ENCODE measurements at regions not wholly inside any gene's neighbourhood (a gene's known extent, or its start where the extent isn't known, plus 50 kb on each side); places are given as distances from the start of the nearest gene placed in this dataset.
A peak's percentile ranks its signal among the peaks of the same experiment; 100 is the strongest.

DNA sequence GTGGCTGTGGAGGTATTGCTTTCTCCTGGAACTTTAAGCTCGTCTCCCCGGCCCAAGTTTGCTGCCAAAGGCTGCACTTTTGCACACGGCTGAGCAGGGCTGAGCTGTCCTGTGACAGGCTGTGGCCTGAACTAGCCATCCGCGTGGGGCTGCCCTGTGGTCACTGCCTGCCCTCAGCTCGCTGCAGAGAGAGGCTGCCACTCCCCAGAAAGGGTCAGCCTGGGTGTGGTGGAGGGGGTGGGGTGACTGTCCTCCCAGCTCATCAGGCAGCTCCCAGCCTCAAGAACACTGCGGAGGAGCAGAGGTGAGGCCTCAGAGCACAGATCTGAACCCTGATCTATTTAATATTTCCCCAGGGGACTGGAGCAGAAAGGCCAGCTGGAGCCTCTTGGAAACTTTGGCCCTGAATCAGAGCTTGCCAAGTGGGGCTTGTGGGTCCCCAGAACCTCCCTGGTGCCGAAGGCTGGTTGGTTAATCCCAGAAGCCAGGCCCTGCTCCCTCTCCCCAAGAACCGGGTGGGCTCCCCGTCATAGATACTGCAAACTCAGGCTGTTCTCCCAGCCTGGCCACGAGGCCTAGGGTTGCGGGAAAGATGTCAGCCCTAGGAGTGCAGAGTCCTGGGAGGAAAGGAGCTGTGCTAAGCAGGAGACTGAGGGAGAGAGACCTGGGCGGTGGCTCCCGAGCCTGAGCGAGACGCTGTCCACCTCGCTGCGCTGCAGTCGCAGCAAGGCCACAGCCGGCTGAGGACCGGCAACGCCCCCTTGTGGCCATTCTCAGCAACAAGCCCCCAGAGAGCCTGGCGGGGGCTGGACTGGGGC is 125.1 kb upstream of the IPO9 start:
- intact Hi-C loops (cut with micrococcal nuclease), result loop anchor here (2.0 kb wide), 3 partner anchors 143 to 173 kb away; no protein-coding TSS in a partner anchor
- TF ChIP-seq, protein P1, sequence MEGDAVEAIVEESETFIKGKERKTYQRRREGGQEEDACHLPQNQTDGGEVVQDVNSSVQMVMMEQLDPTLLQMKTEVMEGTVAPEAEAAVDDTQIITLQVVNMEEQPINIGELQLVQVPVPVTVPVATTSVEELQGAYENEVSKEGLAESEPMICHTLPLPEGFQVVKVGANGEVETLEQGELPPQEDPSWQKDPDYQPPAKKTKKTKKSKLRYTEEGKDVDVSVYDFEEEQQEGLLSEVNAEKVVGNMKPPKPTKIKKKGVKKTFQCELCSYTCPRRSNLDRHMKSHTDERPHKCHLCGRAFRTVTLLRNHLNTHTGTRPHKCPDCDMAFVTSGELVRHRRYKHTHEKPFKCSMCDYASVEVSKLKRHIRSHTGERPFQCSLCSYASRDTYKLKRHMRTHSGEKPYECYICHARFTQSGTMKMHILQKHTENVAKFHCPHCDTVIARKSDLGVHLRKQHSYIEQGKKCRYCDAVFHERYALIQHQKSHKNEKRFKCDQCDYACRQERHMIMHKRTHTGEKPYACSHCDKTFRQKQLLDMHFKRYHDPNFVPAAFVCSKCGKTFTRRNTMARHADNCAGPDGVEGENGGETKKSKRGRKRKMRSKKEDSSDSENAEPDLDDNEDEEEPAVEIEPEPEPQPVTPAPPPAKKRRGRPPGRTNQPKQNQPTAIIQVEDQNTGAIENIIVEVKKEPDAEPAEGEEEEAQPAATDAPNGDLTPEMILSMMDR (IDR thresholded peaks at IDR 0.05), result peak; percentile 97
- no peak overlapping the region for H3K4me2 ChIP-seq (replicated peaks; ENCODE audit: extremely low read depth, low read length, poor library complexity, severe bottlenecking)
- H3K79me2 ChIP-seq (ENCODE audit: insufficient read depth, low read length), result no peaks in the 10 kb centered on the region
- H3K9me3 Mint-ChIP-seq, result peaks cover 0 to 4% (median 0%) of the 10 kb centered on the region in 7 donors
- peaks cover 0 to 4% of the 10 kb centered on the region in 2 donors for H3K4me1 ChIP-seq (ENCODE audit: control insufficient read depth in 1 of 2, insufficient read depth in 2 of 2, low read length in 2 of 2)
- no peaks in the 10 kb centered on the region for H3K36me3 ChIP-seq (replicated peaks in 1 of 2; ENCODE audit: control insufficient read depth in 1 of 2, insufficient read depth in 2 of 2, low read length in 2 of 2)
- H3K27me3 Mint-ChIP-seq (ENCODE audit: low read depth in 3 of 3), result peaks cover 0 to 2% (median 0%) of the 10 kb centered on the region in 3 donors
- WGBS (ENCODE audit: insufficient coverage), result 36% methylated on average over 20 of the region's 23 CpGs
- DNase-seq, result peak; percentile 66 to 73 (median 71)
- H3K9me3 ChIP-seq (replicated peaks in 1 of 2; ENCODE audit: control insufficient read depth in 1 of 2, insufficient read depth in 1 of 2, low read length in 2 of 2), result no peaks in the 10 kb centered on the region
- no peak overlapping the region for H3K4me3 Mint-ChIP-seq
- H3K9ac ChIP-seq (ENCODE audit: insufficient read depth, low read length, poor library complexity, severe bottlenecking), result no peak overlapping the region
- H2AFZ ChIP-seq (ENCODE audit: insufficient read depth, low read depth, low read length, poor library complexity, severe bottlenecking), result peak overlapping the region; percentile 48
- H3K4me1 Mint-ChIP-seq, result peaks cover 10% of the 10 kb centered on the region
- H3K27me3 ChIP-seq (ENCODE audit: control insufficient read depth in 2 of 2, insufficient read depth in 2 of 2, low read length in 2 of 2), result no peaks in the 10 kb centered on the region
- H3K36me3 Mint-ChIP-seq, result no peaks in the 10 kb centered on the region
- H3K27ac ChIP-seq (ENCODE audit: low read depth in 1 of 2, low read length in 2 of 2), result no peak overlapping the region
- H3K27ac Mint-ChIP-seq, result peak overlapping the region in 1 of 7 donors; percentile 60
- H3K4me3 ChIP-seq (replicated peaks in 1 of 3; ENCODE audit: low read depth in 2 of 3, low read length in 3 of 3), result no peak overlapping the region
- H4K20me1 ChIP-seq (ENCODE audit: insufficient read depth, low read length), result no peaks in the 10 kb centered on the region

DNA sequence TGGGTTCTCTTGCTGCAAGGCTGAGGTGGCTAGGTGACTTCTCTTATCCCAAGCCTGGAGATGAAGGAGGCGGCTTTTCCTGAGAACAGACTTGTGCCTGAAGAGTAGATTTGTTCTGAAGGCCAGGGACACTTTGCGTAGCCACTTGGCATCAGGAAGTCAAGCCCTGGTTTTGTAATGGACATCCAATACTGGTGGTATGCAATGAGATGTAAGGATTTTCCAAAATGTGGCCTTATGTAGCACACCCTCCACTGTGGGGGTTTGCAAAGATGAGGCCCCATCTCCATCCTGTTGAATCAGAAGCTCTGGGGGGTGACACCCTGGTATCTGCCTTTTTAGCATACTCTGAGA is 124.5 kb upstream of the IPO9 start:
- Mint-ChIP-seq H3K4me1 (peaks cover 12% of the 10 kb centered on the region), H3K27me3 (ENCODE audit: low read depth in 3 of 3) (peaks cover 0 to 2% (median 0%) of the 10 kb centered on the region in 3 donors), H3K4me3 (no peak overlapping the region), H3K36me3 (no peaks in the 10 kb centered on the region), H3K9me3 (peaks cover 0 to 4% (median 0%) of the 10 kb centered on the region in 7 donors), H3K27ac (no peak overlapping the region)
- Histone ChIP-seq H4K20me1 (ENCODE audit: insufficient read depth, low read length) (no peaks in the 10 kb centered on the region), H3K9me3 (replicated peaks in 1 of 2; ENCODE audit: control insufficient read depth in 1 of 2, insufficient read depth in 1 of 2, low read length in 2 of 2) (no peaks in the 10 kb centered on the region), H3K4me1 (ENCODE audit: control insufficient read depth in 1 of 2, insufficient read depth in 2 of 2, low read length in 2 of 2) (peaks cover 0 to 4% of the 10 kb centered on the region in 2 donors), H3K9ac (ENCODE audit: insufficient read depth, low read length, poor library complexity, severe bottlenecking) (no peak overlapping the region), H3K27ac (ENCODE audit: low read depth in 1 of 2, low read length in 2 of 2) (no peak overlapping the region), H2AFZ (ENCODE audit: insufficient read depth, low read depth, low read length, poor library complexity, severe bottlenecking) (peak overlapping the region; percentile 48), H3K4me2 (replicated peaks; ENCODE audit: extremely low read depth, low read length, poor library complexity, severe bottlenecking) (no peak overlapping the region), H3K4me3 (replicated peaks in 1 of 3; ENCODE audit: low read depth in 2 of 3, low read length in 3 of 3) (no peak overlapping the region), H3K36me3 (replicated peaks in 1 of 2; ENCODE audit: control insufficient read depth in 1 of 2, insufficient read depth in 2 of 2, low read length in 2 of 2) (no peaks in the 10 kb centered on the region), H3K27me3 (ENCODE audit: control insufficient read depth in 2 of 2, insufficient read depth in 2 of 2, low read length in 2 of 2) (no peaks in the 10 kb centered on the region), H3K79me2 (ENCODE audit: insufficient read depth, low read length) (no peaks in the 10 kb centered on the region)
- intact Hi-C loops (cut with micrococcal nuclease), result loop anchor here (2.0 kb wide), 3 partner anchors 144 to 174 kb away; no protein-coding TSS in a partner anchor
- TF ChIP-seq, protein P1 (IDR thresholded peaks at IDR 0.05), result peak; percentile 70
- no peak for DNase-seq
- 29% methylated on average over 1 of the region's 2 CpGs for WGBS (ENCODE audit: insufficient coverage)

All from CD14-positive monocyte (primary cell).